ENCODE measurements at regions not wholly inside any gene's neighbourhood (a gene's known extent, or its start where the extent isn't known, plus 50 kb on each side); places are given as distances from the start of the nearest gene placed in this dataset.

- H3K27ac ChIP-seq (ENCODE audit: extremely low read depth, low read depth, low read length), result no peak overlapping the region
- no peaks in the 10 kb centered on the region for H3K4me1 ChIP-seq (ENCODE audit: control insufficient read depth, insufficient read depth, low read length)
- POLR2A ChIA-PET, result no interaction called here
- no peaks in the 10 kb centered on the region for H3K9me3 ChIP-seq (ENCODE audit: control insufficient read depth, insufficient read depth, low read depth, low read length)
- CTCF ChIA-PET, result no interaction called here
- no peak overlapping the region for H3K4me3 ChIP-seq (ENCODE audit: low read depth, low read length)
- TF ChIP-seq ZNF777 (tag by site-specific recombination; IDR thresholded peaks at IDR 0.05; ENCODE audit: borderline replicate concordance) (no peak), ZNF707 (tag by site-specific recombination; IDR thresholded peaks at IDR 0.05) (no peak), BCL11A (tag by site-specific recombination; IDR thresholded peaks at IDR 0.05; ENCODE audit: low read depth) (no peak), ZNF280D (tag by site-specific recombination; IDR thresholded peaks at IDR 0.05) (no peak), KLF8 (tag by site-specific recombination; IDR thresholded peaks at IDR 0.05) (no peak), ZNF677 (tag by site-specific recombination; IDR thresholded peaks at IDR 0.05) (no peak), ZNF26 (tag by site-specific recombination; IDR thresholded peaks at IDR 0.05) (no peak), ZNF354C (tag by site-specific recombination; IDR thresholded peaks at IDR 0.05; ENCODE audit: borderline replicate concordance, low read depth) (no peak)
- H3K36me3 ChIP-seq (ENCODE audit: control insufficient read depth in 2 of 2, insufficient read depth in 1 of 2, low read length in 2 of 2), result no peaks in the 10 kb centered on the region
Measured at GRCh38 chr5:98723061-98723460, 50.4 kb upstream of the RGMB start.
